ENCODE measurements at regions not wholly inside any gene's neighbourhood (a gene's known extent, or its start where the extent isn't known, plus 50 kb on each side); places are given as distances from the start of the nearest gene placed in this dataset.

- DNase-seq (ENCODE audit: low spot score) (no peak), FAIRE-seq (no peak), ATAC-seq (no peak)
- H3K9me3 ChIP-seq (ENCODE audit: low read length) = no peaks in the 10 kb centered on the region
- intact Hi-C loops (cut with micrococcal nuclease; ENCODE audit: unreplicated experiment) = no loop called here
- H3K27ac ChIP-seq (ENCODE audit: extremely low read length, insufficient read depth, low read length) = no peak overlapping the region
- no peaks in the 10 kb centered on the region for H3K27me3 ChIP-seq (ENCODE audit: control insufficient read depth in 1 of 2, insufficient read depth in 2 of 2, low read length in 2 of 2)
- no peaks in the 10 kb centered on the region for H3K79me2 ChIP-seq (ENCODE audit: insufficient read depth, low read length)
- TF ChIP-seq ZNF629 (CRISPR knock-in tag; conservative IDR thresholded peaks at IDR 0.05) = no peak
- TF ChIP-seq, protein P1, sequence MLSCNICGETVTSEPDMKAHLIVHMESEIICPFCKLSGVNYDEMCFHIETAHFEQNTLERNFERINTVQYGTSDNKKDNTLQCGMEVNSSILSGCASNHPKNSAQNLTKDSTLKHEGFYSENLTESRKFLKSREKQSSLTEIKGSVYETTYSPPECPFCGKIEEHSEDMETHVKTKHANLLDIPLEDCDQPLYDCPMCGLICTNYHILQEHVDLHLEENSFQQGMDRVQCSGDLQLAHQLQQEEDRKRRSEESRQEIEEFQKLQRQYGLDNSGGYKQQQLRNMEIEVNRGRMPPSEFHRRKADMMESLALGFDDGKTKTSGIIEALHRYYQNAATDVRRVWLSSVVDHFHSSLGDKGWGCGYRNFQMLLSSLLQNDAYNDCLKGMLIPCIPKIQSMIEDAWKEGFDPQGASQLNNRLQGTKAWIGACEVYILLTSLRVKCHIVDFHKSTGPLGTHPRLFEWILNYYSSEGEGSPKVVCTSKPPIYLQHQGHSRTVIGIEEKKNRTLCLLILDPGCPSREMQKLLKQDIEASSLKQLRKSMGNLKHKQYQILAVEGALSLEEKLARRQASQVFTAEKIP (CRISPR knock-in tag; IDR thresholded peaks at IDR 0.05; ENCODE audit: borderline replicate concordance) = no peak
- no peak for TF ChIP-seq ZNF678 (CRISPR knock-in tag; IDR thresholded peaks at IDR 0.05)
- no peak for TF ChIP-seq POGZ (CRISPR knock-in tag; IDR thresholded peaks at IDR 0.05)
- TF ChIP-seq MAZ (IDR thresholded peaks at IDR 0.05; ENCODE audit: borderline replicate concordance, low read depth, low read length) = no peak
- no peak for TF ChIP-seq MAZ (CRISPR knock-in tag; IDR thresholded peaks at IDR 0.05; ENCODE audit: low read depth)
- TF ChIP-seq RBM22 (optimal IDR thresholded peaks at IDR 0.05; ENCODE audit: low read length) = no peak
- no peak for TF ChIP-seq MEIS2 (CRISPR knock-in tag; IDR thresholded peaks at IDR 0.05)
- TF ChIP-seq FOXO4 (CRISPR knock-in tag; conservative IDR thresholded peaks at IDR 0.05) = no peak
- TF ChIP-seq, protein P2, sequence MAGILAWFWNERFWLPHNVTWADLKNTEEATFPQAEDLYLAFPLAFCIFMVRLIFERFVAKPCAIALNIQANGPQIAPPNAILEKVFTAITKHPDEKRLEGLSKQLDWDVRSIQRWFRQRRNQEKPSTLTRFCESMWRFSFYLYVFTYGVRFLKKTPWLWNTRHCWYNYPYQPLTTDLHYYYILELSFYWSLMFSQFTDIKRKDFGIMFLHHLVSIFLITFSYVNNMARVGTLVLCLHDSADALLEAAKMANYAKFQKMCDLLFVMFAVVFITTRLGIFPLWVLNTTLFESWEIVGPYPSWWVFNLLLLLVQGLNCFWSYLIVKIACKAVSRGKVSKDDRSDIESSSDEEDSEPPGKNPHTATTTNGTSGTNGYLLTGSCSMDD (CRISPR knock-in tag; IDR thresholded peaks at IDR 0.05) = no peak
- no peaks in the 10 kb centered on the region for H4K20me1 ChIP-seq (ENCODE audit: insufficient read depth, low read length)
- in situ Hi-C loops (cut with HindIII; ENCODE audit: extremely low pct_ligation_motif_present, low pct_unique_long_range_greater_than_20kb) = no loop called here
- no peak overlapping the region for H3K9ac ChIP-seq (ENCODE audit: insufficient read depth, low read depth, low read length)
- WGBS (ENCODE audit: low lambda C conversion rate) = 4% methylated on average over 3 of the region's 3 CpGs
- H2AFZ ChIP-seq (ENCODE audit: low read length) = no peak overlapping the region
- no TSS peak for BruUV-seq (replicated peaks)
- ChIA-PET POLR2A (no interaction called here), CTCF (ENCODE audit: low intra/inter-chr PET ratio, low total read pairs) (no interaction called here)
- no peak overlapping the region for H3K4me3 ChIP-seq (replicated peaks in 1 of 3; ENCODE audit: insufficient read depth in 1 of 3, low read depth in 2 of 3, low read length in 3 of 3)
- H3K36me3 ChIP-seq (replicated peaks in 1 of 2; ENCODE audit: control insufficient read depth in 1 of 2, insufficient read depth in 2 of 2, low read length in 2 of 2) = no peaks in the 10 kb centered on the region
- no peak overlapping the region for H3K4me2 ChIP-seq (ENCODE audit: low read depth, low read length)
- no peaks in the 10 kb centered on the region for H3K4me1 ChIP-seq (ENCODE audit: insufficient read depth, low read length)
Measured at GRCh38 chr4:116953947-116954346, 131.4 kb downstream of the TRAM1L1 start.

Data from HepG2 (cell line).